ENCODE measurements at regions not wholly inside any gene's neighbourhood (a gene's known extent, or its start where the extent isn't known, plus 50 kb on each side); places are given as distances from the start of the nearest gene placed in this dataset.

- FAIRE-seq (no peak), DNase-seq (ENCODE audit: insufficient read length, low spot score) (no peak)
- TF ChIP-seq POU2F2 (IDR thresholded peaks at IDR 0.05; ENCODE audit: low read depth, low read length) (no peak), POLR2A (IDR thresholded peaks at IDR 0.05; ENCODE audit: low read depth, low read length) (no peak), TAF1 (IDR thresholded peaks at IDR 0.05; ENCODE audit: low read depth, low read length) (no peak), SPI1 (IDR thresholded peaks at IDR 0.05; ENCODE audit: low read depth, low read length) (no peak), PAX5 (IDR thresholded peaks at IDR 0.05; ENCODE audit: insufficient read depth, low read length, severe bottlenecking) (no peak), POLR2AphosphoS5 (IDR thresholded peaks at IDR 0.05; ENCODE audit: low read depth, low read length) (no peak)
Observed at GRCh38 chr9:82532504-82533180, 530.3 kb downstream of the RASEF start.

- FAIRE-seq: no peak
- TF ChIP-seq POLR2A (IDR thresholded peaks at IDR 0.05; ENCODE audit: low read depth, low read length): no peak
- no peak for TF ChIP-seq POU2F2 (IDR thresholded peaks at IDR 0.05; ENCODE audit: low read depth, low read length)
- TF ChIP-seq PAX5 (IDR thresholded peaks at IDR 0.05; ENCODE audit: insufficient read depth, low read length, severe bottlenecking): no peak
- TF ChIP-seq SPI1 (IDR thresholded peaks at IDR 0.05; ENCODE audit: low read depth, low read length): no peak
- TF ChIP-seq POLR2AphosphoS5 (IDR thresholded peaks at IDR 0.05; ENCODE audit: low read depth, low read length): no peak
- DNase-seq (ENCODE audit: insufficient read length, low spot score): no peak
Observed at GRCh38 chr9:82535432-82535998, 527.4 kb downstream of the RASEF start.

- TF ChIP-seq POLR2AphosphoS5 (IDR thresholded peaks at IDR 0.05; ENCODE audit: low read depth, low read length) (no peak), POLR2A (IDR thresholded peaks at IDR 0.05; ENCODE audit: low read depth, low read length) (no peak)
- FAIRE-seq: no peak
- no peak for DNase-seq (ENCODE audit: insufficient read length, low spot score)
Observed at GRCh38 chr9:82538634-82539033, 524.3 kb downstream of the RASEF start.

- FAIRE-seq: no peak
- no peak for TF ChIP-seq POLR2A (IDR thresholded peaks at IDR 0.05; ENCODE audit: low read depth, low read length)
- TF ChIP-seq SPI1 (IDR thresholded peaks at IDR 0.05; ENCODE audit: low read depth, low read length): no peak
- no peak for TF ChIP-seq POLR2AphosphoS5 (IDR thresholded peaks at IDR 0.05; ENCODE audit: low read depth, low read length)
- TF ChIP-seq TAF1 (IDR thresholded peaks at IDR 0.05; ENCODE audit: low read depth, low read length): no peak
- no peak for TF ChIP-seq PAX5 (IDR thresholded peaks at IDR 0.05; ENCODE audit: insufficient read depth, low read length, severe bottlenecking)
- TF ChIP-seq POU2F2 (IDR thresholded peaks at IDR 0.05; ENCODE audit: low read depth, low read length): no peak
Observed at GRCh38 chr9:82539146-82539545, 523.8 kb downstream of the RASEF start.

GRCh38 chr9:82539856-82540579 is 522.9 kb downstream of the RASEF start:
- no peak for DNase-seq (ENCODE audit: insufficient read length, low spot score)
- TF ChIP-seq TAF1 (IDR thresholded peaks at IDR 0.05; ENCODE audit: low read depth, low read length) (no peak), POU2F2 (IDR thresholded peaks at IDR 0.05; ENCODE audit: low read depth, low read length) (no peak), SPI1 (IDR thresholded peaks at IDR 0.05; ENCODE audit: low read depth, low read length) (no peak), POLR2AphosphoS5 (IDR thresholded peaks at IDR 0.05; ENCODE audit: low read depth, low read length) (no peak), PAX5 (IDR thresholded peaks at IDR 0.05; ENCODE audit: insufficient read depth, low read length, severe bottlenecking) (no peak), POLR2A (IDR thresholded peaks at IDR 0.05; ENCODE audit: low read depth, low read length) (no peak)
- no peak for FAIRE-seq

More at GRCh38 chr9:82539146-82539545, 523.8 kb downstream of the RASEF start:
- DNase-seq (ENCODE audit: insufficient read length, low spot score): no peak

GRCh38 chr9:82543726-82544125 is 519.2 kb downstream of the RASEF start:
- FAIRE-seq (no peak), DNase-seq (ENCODE audit: insufficient read length, low spot score) (no peak)
- TF ChIP-seq POLR2AphosphoS5 (IDR thresholded peaks at IDR 0.05; ENCODE audit: low read depth, low read length) (no peak), TAF1 (IDR thresholded peaks at IDR 0.05; ENCODE audit: low read depth, low read length) (no peak), POU2F2 (IDR thresholded peaks at IDR 0.05; ENCODE audit: low read depth, low read length) (no peak), POLR2A (IDR thresholded peaks at IDR 0.05; ENCODE audit: low read depth, low read length) (no peak), PAX5 (IDR thresholded peaks at IDR 0.05; ENCODE audit: insufficient read depth, low read length, severe bottlenecking) (no peak)

- DNase-seq (ENCODE audit: insufficient read length, low spot score) (no peak), FAIRE-seq (no peak)
- TF ChIP-seq POU2F2 (IDR thresholded peaks at IDR 0.05; ENCODE audit: low read depth, low read length) (no peak), POLR2AphosphoS5 (IDR thresholded peaks at IDR 0.05; ENCODE audit: low read depth, low read length) (no peak), SPI1 (IDR thresholded peaks at IDR 0.05; ENCODE audit: low read depth, low read length) (no peak), PAX5 (IDR thresholded peaks at IDR 0.05; ENCODE audit: insufficient read depth, low read length, severe bottlenecking) (no peak), POLR2A (IDR thresholded peaks at IDR 0.05; ENCODE audit: low read depth, low read length) (no peak), TAF1 (IDR thresholded peaks at IDR 0.05; ENCODE audit: low read depth, low read length) (no peak)
Observed at GRCh38 chr9:82546136-82546535, 516.8 kb downstream of the RASEF start.

GRCh38 chr9:82547995-82548394 is 514.9 kb downstream of the RASEF start:
- DNase-seq (ENCODE audit: insufficient read length, low spot score): no peak
- no peak for FAIRE-seq
- TF ChIP-seq POU2F2 (IDR thresholded peaks at IDR 0.05; ENCODE audit: low read depth, low read length): no peak
- no peak for TF ChIP-seq TAF1 (IDR thresholded peaks at IDR 0.05; ENCODE audit: low read depth, low read length)
- no peak for TF ChIP-seq SPI1 (IDR thresholded peaks at IDR 0.05; ENCODE audit: low read depth, low read length)
- TF ChIP-seq POLR2AphosphoS5 (IDR thresholded peaks at IDR 0.05; ENCODE audit: low read depth, low read length): no peak
- no peak for TF ChIP-seq PAX5 (IDR thresholded peaks at IDR 0.05; ENCODE audit: insufficient read depth, low read length, severe bottlenecking)
- no peak for TF ChIP-seq POLR2A (IDR thresholded peaks at IDR 0.05; ENCODE audit: low read depth, low read length)

GRCh38 chr9:82549174-82549821 is 513.6 kb downstream of the RASEF start:
- no peak for DNase-seq (ENCODE audit: insufficient read length, low spot score)
- FAIRE-seq: no peak
- TF ChIP-seq POU2F2 (IDR thresholded peaks at IDR 0.05; ENCODE audit: low read depth, low read length) (no peak), SPI1 (IDR thresholded peaks at IDR 0.05; ENCODE audit: low read depth, low read length) (no peak), POLR2A (IDR thresholded peaks at IDR 0.05; ENCODE audit: low read depth, low read length) (no peak), PAX5 (IDR thresholded peaks at IDR 0.05; ENCODE audit: insufficient read depth, low read length, severe bottlenecking) (no peak), TAF1 (IDR thresholded peaks at IDR 0.05; ENCODE audit: low read depth, low read length) (no peak), POLR2AphosphoS5 (IDR thresholded peaks at IDR 0.05; ENCODE audit: low read depth, low read length) (no peak)

All from GM12891 (cell line).